HEK293 (cell line): ENCODE measurements at regions not wholly inside any gene's neighbourhood (a gene's known extent, or its start where the extent isn't known, plus 50 kb on each side); places are given as distances from the start of the nearest gene placed in this dataset.

Experiments
- CTCF ChIA-PET: fragments of 350-600 bp; formaldehyde crosslinking; extraction: SDS; loops from one replicate; lab custom pipeline; 2021; ENCODE audit warnings: antibody characterized with exemption; lab: Yijun Ruan, JAX
- POLR2A ChIA-PET: fragments of 300-600 bp; formaldehyde crosslinking; extraction: SDS; loops from one replicate; lab custom pipeline; 2020; ENCODE audit warnings: antibody characterized with exemption, inconsistent platforms; lab: Yijun Ruan, JAX
- H3K27ac ChIP-seq: fragments of 200-500 bp; sonication (Bioruptor generic); 2 replicates; pipeline ENCODE4 v1.5.1; 2014; ENCODE audit warnings: low read depth, low read length, control low read depth, inconsistent platforms; ENCODE audit errors: extremely low read depth
- H3K36me3 ChIP-seq, 2 experiments: fragments of 200-500 bp in 1 of 2; sonication (Bioruptor generic) in 1 of 2; 1 replicate in 1 of 2; 2 replicates in 1 of 2; pipeline ENCODE4 v1.5.1; 2014 to 2017; ENCODE audit warnings: inconsistent platforms in 2 of 2, low read length in 2 of 2; ENCODE audit not compliant: control insufficient read depth in 2 of 2, insufficient read depth in 1 of 2
- H3K4me1 ChIP-seq: fragments of 200-500 bp; sonication (Bioruptor generic); 2 replicates; pipeline ENCODE4 v1.5.1; 2014; ENCODE audit warnings: mild to moderate bottlenecking, low read length, inconsistent platforms; ENCODE audit not compliant: control insufficient read depth, insufficient read depth
- H3K4me3 ChIP-seq: 2 replicates; pipeline ENCODE4 v1.5.1; 2011; ENCODE audit warnings: low read depth, mild to moderate bottlenecking, control low read depth, low read length, moderate library complexity
- H3K9me3 ChIP-seq: fragments of 200-500 bp; sonication (Bioruptor generic); 2 replicates; pipeline ENCODE4 v1.5.1; 2014; ENCODE audit warnings: low read depth, low read length, inconsistent platforms; ENCODE audit not compliant: control insufficient read depth, insufficient read depth
- BCL11B ChIP-seq: fragments of 450-650 bp; formaldehyde crosslinking; IDR thresholded peaks from 2 replicates; pipeline ENCODE4 v1.5.1; 2016; ENCODE audit warnings: low read depth, missing biosample characterization, missing genetic modification characterization
- HOXD13 ChIP-seq: sonication (generic); formaldehyde crosslinking; IDR thresholded peaks from 2 replicates; pipeline ENCODE4 v1.8.0; 2022; ENCODE audit warnings: missing genetic modification reagents, borderline replicate concordance
- OSR2 ChIP-seq: fragments of 450-650 bp; formaldehyde crosslinking; IDR thresholded peaks from 2 replicates; pipeline ENCODE4 v1.5.1; 2016; ENCODE audit warnings: missing biosample characterization, missing genetic modification characterization
- REST ChIP-seq: fragments of 450-650 bp; formaldehyde crosslinking; IDR thresholded peaks from 2 replicates; pipeline ENCODE4 v1.5.1; 2016; ENCODE audit warnings: missing biosample characterization, missing genetic modification characterization
- TCF7L2 ChIP-seq: IDR thresholded peaks from 2 replicates; pipeline ENCODE4 v1.6.1; 2011; ENCODE audit warnings: low read depth, mild to moderate bottlenecking, inconsistent platforms, low read length, moderate library complexity, borderline replicate concordance
- ZBTB11 ChIP-seq: fragments of 450-650 bp; formaldehyde crosslinking; conservative IDR thresholded peaks from 2 replicates; pipeline ENCODE4 v1.5.1; 2016; ENCODE audit warnings: low read depth, missing biosample characterization, missing genetic modification characterization
- ZBTB8A ChIP-seq: fragments of 450-650 bp; formaldehyde crosslinking; IDR thresholded peaks from 2 replicates; pipeline ENCODE4 v1.5.1; 2016; ENCODE audit warnings: missing biosample characterization, missing genetic modification characterization
- ZIC2 ChIP-seq: fragments of 450-650 bp; formaldehyde crosslinking; IDR thresholded peaks from 2 replicates; pipeline ENCODE4 v1.5.1; 2016; ENCODE audit warnings: missing biosample characterization, missing genetic modification characterization
- ZNF132 ChIP-seq: fragments of 450-650 bp; formaldehyde crosslinking; IDR thresholded peaks from 2 replicates; pipeline ENCODE4 v1.5.1; 2017; ENCODE audit warnings: missing biosample characterization, missing genetic modification characterization, borderline replicate concordance
- ZNF214 ChIP-seq: fragments of 450-650 bp; formaldehyde crosslinking; IDR thresholded peaks from 2 replicates; pipeline ENCODE4 v1.5.1; 2017; ENCODE audit warnings: missing biosample characterization, mild to moderate bottlenecking, missing genetic modification characterization, borderline replicate concordance
- ZNF23 ChIP-seq: fragments of 450-650 bp; formaldehyde crosslinking; IDR thresholded peaks from 2 replicates; pipeline ENCODE4 v1.5.1; 2016; ENCODE audit warnings: missing biosample characterization, missing genetic modification characterization, borderline replicate concordance
- ZNF266 ChIP-seq: fragments of 450-650 bp; formaldehyde crosslinking; IDR thresholded peaks from 2 replicates; pipeline ENCODE4 v1.5.1; 2016; ENCODE audit warnings: missing biosample characterization, missing genetic modification characterization, low read depth
- ZNF354C ChIP-seq: fragments of 450-650 bp; formaldehyde crosslinking; IDR thresholded peaks from 2 replicates; pipeline ENCODE4 v1.5.1; 2016; ENCODE audit warnings: missing biosample characterization, missing genetic modification characterization, low read depth, borderline replicate concordance
- ZNF394 ChIP-seq: fragments of 450-650 bp; formaldehyde crosslinking; IDR thresholded peaks from 2 replicates; pipeline ENCODE4 v1.5.1; 2016; ENCODE audit warnings: missing biosample characterization, missing genetic modification characterization, mild to moderate bottlenecking, moderate library complexity, borderline replicate concordance
- ZNF585B ChIP-seq: fragments of 450-650 bp; formaldehyde crosslinking; IDR thresholded peaks from 2 replicates; pipeline ENCODE4 v1.5.1; 2016; ENCODE audit warnings: missing biosample characterization, missing genetic modification characterization
- ZNF610 ChIP-seq: fragments of 450-650 bp; formaldehyde crosslinking; IDR thresholded peaks from 2 replicates; pipeline ENCODE4 v1.5.1; 2016; ENCODE audit warnings: missing biosample characterization, missing genetic modification characterization, borderline replicate concordance
- ZNF623 ChIP-seq: fragments of 450-650 bp; formaldehyde crosslinking; IDR thresholded peaks from 2 replicates; pipeline ENCODE4 v1.5.1; 2016; ENCODE audit warnings: missing biosample characterization, missing genetic modification characterization
- ZNF660 ChIP-seq: fragments of 450-650 bp; IDR thresholded peaks from 2 replicates; pipeline ENCODE4 v1.5.1; 2018; ENCODE audit warnings: missing biosample characterization, mild to moderate bottlenecking, missing genetic modification characterization
- ZNF664 ChIP-seq: fragments of 450-650 bp; formaldehyde crosslinking; IDR thresholded peaks from 2 replicates; pipeline ENCODE4 v1.5.1; 2016; ENCODE audit warnings: missing biosample characterization, missing genetic modification characterization
- ZNF785 ChIP-seq: fragments of 450-650 bp; formaldehyde crosslinking; IDR thresholded peaks from 2 replicates; pipeline ENCODE4 v1.5.1; 2016; ENCODE audit warnings: missing biosample characterization, missing genetic modification characterization
- ZNF791 ChIP-seq: fragments of 450-650 bp; formaldehyde crosslinking; IDR thresholded peaks from 2 replicates; pipeline ENCODE4 v1.5.1; 2016; ENCODE audit warnings: missing biosample characterization, missing genetic modification characterization
- ZSCAN5A ChIP-seq: fragments of 450-650 bp; formaldehyde crosslinking; IDR thresholded peaks from 2 replicates; pipeline ENCODE4 v1.5.1; 2016; ENCODE audit warnings: missing biosample characterization, missing genetic modification characterization
- TF ChIP-seq, protein P1 (sequence below): fragments of 450-650 bp; formaldehyde crosslinking; IDR thresholded peaks from 2 replicates; pipeline ENCODE4 v1.5.0; 2017; ENCODE audit warnings: missing biosample characterization, missing genetic modification characterization, borderline replicate concordance
- TF ChIP-seq, protein P2 (sequence below): fragments of 450-650 bp; formaldehyde crosslinking; IDR thresholded peaks from 2 replicates; pipeline ENCODE4 v1.5.1; 2016; ENCODE audit warnings: missing biosample characterization, missing genetic modification characterization

DNA sequence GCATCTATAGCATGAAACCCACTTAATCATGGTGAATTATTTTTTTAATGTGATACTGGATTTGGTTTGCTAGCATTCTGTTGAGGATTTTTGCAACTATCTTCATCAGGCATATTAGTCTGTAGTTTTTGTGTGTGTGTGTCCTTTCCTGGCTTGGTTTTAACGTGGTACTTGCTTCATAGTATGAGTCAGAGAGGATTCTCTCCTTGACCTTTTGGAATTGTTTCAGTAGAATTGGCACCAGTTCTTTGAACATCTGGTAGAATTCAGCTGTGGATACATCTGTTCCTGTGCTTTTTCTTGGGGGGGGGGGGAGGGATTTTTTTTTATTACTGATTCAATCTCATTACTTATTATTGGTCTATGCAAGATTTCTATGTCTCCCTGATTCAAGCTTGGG is 232.0 kb upstream of the KLF8 start:
- Histone ChIP-seq H3K9me3 (no peaks in the 10 kb centered on the region), H3K4me3 (no peak overlapping the region), H3K4me1 (no peaks in the 10 kb centered on the region), H3K36me3 (no peaks in the 10 kb centered on the region), H3K27ac (no peak overlapping the region)
- ChIA-PET CTCF (no interaction called here), POLR2A (no interaction called here)
- TF ChIP-seq OSR2 (tag by site-specific recombination) (no peak), ZNF664 (no peak), ZNF623 (tag by site-specific recombination) (no peak), ZNF785 (no peak), BCL11B (no peak), ZSCAN5A (tag by site-specific recombination) (no peak), REST (tag by site-specific recombination) (no peak), ZNF610 (no peak), ZBTB8A (tag by site-specific recombination) (no peak), TCF7L2 (no peak), ZNF394 (tag by site-specific recombination) (no peak), ZNF266 (tag by site-specific recombination) (no peak), ZNF585B (tag by site-specific recombination) (no peak), ZNF23 (no peak)
- TF ChIP-seq, protein P1, sequence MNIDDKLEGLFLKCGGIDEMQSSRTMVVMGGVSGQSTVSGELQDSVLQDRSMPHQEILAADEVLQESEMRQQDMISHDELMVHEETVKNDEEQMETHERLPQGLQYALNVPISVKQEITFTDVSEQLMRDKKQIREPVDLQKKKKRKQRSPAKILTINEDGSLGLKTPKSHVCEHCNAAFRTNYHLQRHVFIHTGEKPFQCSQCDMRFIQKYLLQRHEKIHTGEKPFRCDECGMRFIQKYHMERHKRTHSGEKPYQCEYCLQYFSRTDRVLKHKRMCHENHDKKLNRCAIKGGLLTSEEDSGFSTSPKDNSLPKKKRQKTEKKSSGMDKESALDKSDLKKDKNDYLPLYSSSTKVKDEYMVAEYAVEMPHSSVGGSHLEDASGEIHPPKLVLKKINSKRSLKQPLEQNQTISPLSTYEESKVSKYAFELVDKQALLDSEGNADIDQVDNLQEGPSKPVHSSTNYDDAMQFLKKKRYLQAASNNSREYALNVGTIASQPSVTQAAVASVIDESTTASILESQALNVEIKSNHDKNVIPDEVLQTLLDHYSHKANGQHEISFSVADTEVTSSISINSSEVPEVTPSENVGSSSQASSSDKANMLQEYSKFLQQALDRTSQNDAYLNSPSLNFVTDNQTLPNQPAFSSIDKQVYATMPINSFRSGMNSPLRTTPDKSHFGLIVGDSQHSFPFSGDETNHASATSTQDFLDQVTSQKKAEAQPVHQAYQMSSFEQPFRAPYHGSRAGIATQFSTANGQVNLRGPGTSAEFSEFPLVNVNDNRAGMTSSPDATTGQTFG, result no peak

GRCh38 chrX:56000729-56001128 is 231.4 kb upstream of the KLF8 start:
- Histone ChIP-seq H3K4me3 (no peak overlapping the region), H3K27ac (no peak overlapping the region), H3K36me3 (no peaks in the 10 kb centered on the region), H3K9me3 (no peaks in the 10 kb centered on the region), H3K4me1 (no peaks in the 10 kb centered on the region)
- POLR2A ChIA-PET, result no interaction called here
- CTCF ChIA-PET, result no interaction called here
- TF ChIP-seq ZNF214 (tag by site-specific recombination) (no peak), ZBTB11 (tag by site-specific recombination) (no peak), ZNF132 (tag by site-specific recombination) (no peak), ZNF660 (tag by site-specific recombination) (no peak), ZNF354C (tag by site-specific recombination) (no peak), HOXD13 (no peak), ZIC2 (no peak), ZNF791 (no peak)
- TF ChIP-seq, protein P2, sequence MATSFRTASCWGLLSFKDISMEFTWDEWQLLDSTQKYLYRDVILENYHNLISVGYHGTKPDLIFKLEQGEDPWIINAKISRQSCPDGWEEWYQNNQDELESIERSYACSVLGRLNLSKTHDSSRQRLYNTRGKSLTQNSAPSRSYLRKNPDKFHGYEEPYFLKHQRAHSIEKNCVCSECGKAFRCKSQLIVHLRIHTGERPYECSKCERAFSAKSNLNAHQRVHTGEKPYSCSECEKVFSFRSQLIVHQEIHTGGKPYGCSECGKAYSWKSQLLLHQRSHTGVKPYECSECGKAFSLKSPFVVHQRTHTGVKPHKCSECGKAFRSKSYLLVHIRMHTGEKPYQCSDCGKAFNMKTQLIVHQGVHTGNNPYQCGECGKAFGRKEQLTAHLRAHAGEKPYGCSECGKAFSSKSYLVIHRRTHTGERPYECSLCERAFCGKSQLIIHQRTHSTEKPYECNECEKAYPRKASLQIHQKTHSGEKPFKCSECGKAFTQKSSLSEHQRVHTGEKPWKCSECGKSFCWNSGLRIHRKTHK (tag by site-specific recombination), result no peak
